ENCODE measurements at regions not wholly inside any gene's neighbourhood (a gene's known extent, or its start where the extent isn't known, plus 50 kb on each side); places are given as distances from the start of the nearest gene placed in this dataset.

DNA sequence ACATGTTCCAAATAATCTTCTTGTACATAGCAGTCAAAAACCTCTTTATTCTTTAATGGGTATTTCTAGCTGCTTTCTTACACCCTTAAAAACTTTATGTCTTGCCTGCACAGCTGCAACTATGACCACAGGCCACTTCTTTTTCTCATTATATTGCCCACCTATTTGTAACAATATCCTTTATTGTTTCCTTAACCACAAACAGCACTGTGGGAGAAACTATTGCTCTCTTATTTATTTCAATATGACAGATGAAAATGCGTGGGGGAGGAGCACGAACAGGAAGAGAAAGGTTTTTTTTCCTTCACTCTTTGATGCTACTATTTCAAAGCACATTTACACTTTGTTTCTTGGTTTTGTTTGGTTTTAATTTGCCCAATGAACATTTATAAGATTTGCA, 253.5 kb downstream of the GJA1 start:
- H4K20me1 ChIP-seq (ENCODE audit: insufficient read depth, low read length): no peaks in the 10 kb centered on the region
- no peak overlapping the region for H3K9ac ChIP-seq (ENCODE audit: insufficient read depth, low read depth, low read length)
- H3K4me3 ChIP-seq (replicated peaks in 1 of 3; ENCODE audit: insufficient read depth in 1 of 3, low read depth in 2 of 3, low read length in 3 of 3): no peak overlapping the region
- CTCF ChIA-PET (ENCODE audit: low intra/inter-chr PET ratio, low total read pairs): no interaction called here
- H3K27ac ChIP-seq (ENCODE audit: extremely low read length, insufficient read depth, low read length): no peak overlapping the region
- intact Hi-C loops (cut with micrococcal nuclease; ENCODE audit: unreplicated experiment) (no loop called here), in situ Hi-C loops (cut with HindIII; ENCODE audit: extremely low pct_ligation_motif_present, low pct_unique_long_range_greater_than_20kb) (no loop called here)
- no peak for FAIRE-seq
- H3K4me2 ChIP-seq (ENCODE audit: low read depth, low read length): no peak overlapping the region
- TF ChIP-seq AKAP8 (CRISPR knock-in tag; IDR thresholded peaks at IDR 0.05): no peak
- TF ChIP-seq, protein P1, sequence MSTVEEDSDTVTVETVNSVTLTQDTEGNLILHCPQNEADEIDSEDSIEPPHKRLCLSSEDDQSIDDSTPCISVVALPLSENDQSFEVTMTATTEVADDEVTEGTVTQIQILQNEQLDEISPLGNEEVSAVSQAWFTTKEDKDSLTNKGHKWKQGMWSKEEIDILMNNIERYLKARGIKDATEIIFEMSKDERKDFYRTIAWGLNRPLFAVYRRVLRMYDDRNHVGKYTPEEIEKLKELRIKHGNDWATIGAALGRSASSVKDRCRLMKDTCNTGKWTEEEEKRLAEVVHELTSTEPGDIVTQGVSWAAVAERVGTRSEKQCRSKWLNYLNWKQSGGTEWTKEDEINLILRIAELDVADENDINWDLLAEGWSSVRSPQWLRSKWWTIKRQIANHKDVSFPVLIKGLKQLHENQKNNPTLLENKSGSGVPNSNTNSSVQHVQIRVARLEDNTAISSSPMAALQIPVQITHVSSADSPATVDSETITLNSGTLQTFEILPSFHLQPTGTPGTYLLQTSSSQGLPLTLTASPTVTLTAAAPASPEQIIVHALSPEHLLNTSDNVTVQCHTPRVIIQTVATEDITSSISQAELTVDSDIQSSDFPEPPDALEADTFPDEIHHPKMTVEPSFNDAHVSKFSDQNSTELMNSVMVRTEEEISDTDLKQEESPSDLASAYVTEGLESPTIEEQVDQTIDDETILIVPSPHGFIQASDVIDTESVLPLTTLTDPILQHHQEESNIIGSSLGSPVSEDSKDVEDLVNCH (CRISPR knock-in tag; IDR thresholded peaks at IDR 0.05): no peak
- TF ChIP-seq NFRKB (IDR thresholded peaks at IDR 0.05): no peak
- no peaks in the 10 kb centered on the region for H3K9me3 ChIP-seq (ENCODE audit: low read length)
- POLR2A ChIA-PET: no interaction called here
- no peak for ATAC-seq
- no TSS peak for BruUV-seq (replicated peaks)
- H3K79me2 ChIP-seq (ENCODE audit: insufficient read depth, low read length): no peaks in the 10 kb centered on the region
- H3K27me3 ChIP-seq (ENCODE audit: control insufficient read depth in 1 of 2, insufficient read depth in 2 of 2, low read length in 2 of 2): no peaks in the 10 kb centered on the region
- H2AFZ ChIP-seq (ENCODE audit: low read length): no peak overlapping the region
- no peak for DNase-seq (ENCODE audit: low spot score)
- 2% methylated on average over 2 of the region's 2 CpGs for WGBS (ENCODE audit: low lambda C conversion rate)
- H3K36me3 ChIP-seq (replicated peaks in 1 of 2; ENCODE audit: control insufficient read depth in 1 of 2, insufficient read depth in 2 of 2, low read length in 2 of 2): no peaks in the 10 kb centered on the region
- no peaks in the 10 kb centered on the region for H3K4me1 ChIP-seq (ENCODE audit: insufficient read depth, low read length)

DNA sequence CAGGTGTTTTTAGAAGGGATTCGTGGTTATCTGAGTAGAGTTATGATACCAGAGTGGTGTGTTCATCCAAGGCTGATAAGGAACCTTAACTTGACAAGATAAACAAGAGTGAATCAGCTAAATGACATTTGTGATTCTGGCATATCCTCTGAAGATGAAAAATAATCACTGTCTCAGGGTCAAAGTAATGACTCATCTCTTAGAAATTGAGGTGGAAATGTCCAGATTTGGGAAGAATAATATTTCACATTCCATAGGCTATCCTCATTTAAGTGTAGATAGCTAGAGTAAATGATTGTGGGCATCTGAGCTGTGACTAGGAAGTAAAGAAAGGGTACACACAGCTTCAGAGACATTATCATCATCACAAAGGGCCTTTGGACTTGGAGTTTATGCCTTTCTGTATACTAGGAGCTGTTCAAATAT, 255.7 kb downstream of the GJA1 start:
- no peaks in the 10 kb centered on the region for H4K20me1 ChIP-seq (ENCODE audit: insufficient read depth, low read length)
- no peak for ATAC-seq
- no peaks in the 10 kb centered on the region for H3K9me3 ChIP-seq (ENCODE audit: low read length)
- H3K27ac ChIP-seq (ENCODE audit: extremely low read length, insufficient read depth, low read length): no peak overlapping the region
- H3K4me3 ChIP-seq (replicated peaks in 1 of 3; ENCODE audit: insufficient read depth in 1 of 3, low read depth in 2 of 3, low read length in 3 of 3): no peak overlapping the region
- intact Hi-C loops (cut with micrococcal nuclease; ENCODE audit: unreplicated experiment) (no loop called here), in situ Hi-C loops (cut with HindIII; ENCODE audit: extremely low pct_ligation_motif_present, low pct_unique_long_range_greater_than_20kb) (no loop called here)
- no peak overlapping the region for H3K4me2 ChIP-seq (ENCODE audit: low read depth, low read length)
- FAIRE-seq: no peak
- no peak overlapping the region for H3K9ac ChIP-seq (ENCODE audit: insufficient read depth, low read depth, low read length)
- WGBS (ENCODE audit: low lambda C conversion rate): 0% methylated on average over 1 of the region's 1 CpG
- H3K79me2 ChIP-seq (ENCODE audit: insufficient read depth, low read length): no peaks in the 10 kb centered on the region
- ChIA-PET POLR2A (no interaction called here), CTCF (ENCODE audit: low intra/inter-chr PET ratio, low total read pairs) (no interaction called here)
- no peak for DNase-seq (ENCODE audit: low spot score)
- no peaks in the 10 kb centered on the region for H3K36me3 ChIP-seq (replicated peaks in 1 of 2; ENCODE audit: control insufficient read depth in 1 of 2, insufficient read depth in 2 of 2, low read length in 2 of 2)
- no peak overlapping the region for H2AFZ ChIP-seq (ENCODE audit: low read length)
- H3K4me1 ChIP-seq (ENCODE audit: insufficient read depth, low read length): no peaks in the 10 kb centered on the region
- H3K27me3 ChIP-seq (ENCODE audit: control insufficient read depth in 1 of 2, insufficient read depth in 2 of 2, low read length in 2 of 2): no peaks in the 10 kb centered on the region
- BruUV-seq (replicated peaks): no TSS peak
- TF ChIP-seq LBX2 (CRISPR knock-in tag; IDR thresholded peaks at IDR 0.05; ENCODE audit: borderline replicate concordance) (no peak), ZNF839 (CRISPR knock-in tag; IDR thresholded peaks at IDR 0.05; ENCODE audit: borderline replicate concordance) (no peak), FUBP1 (CRISPR knock-in tag; IDR thresholded peaks at IDR 0.05; ENCODE audit: borderline replicate concordance) (no peak), NCOA5 (CRISPR knock-in tag; IDR thresholded peaks at IDR 0.05) (no peak), SIN3B (IDR thresholded peaks at IDR 0.05; ENCODE audit: low read length) (no peak), HDAC1 (CRISPR knock-in tag; IDR thresholded peaks at IDR 0.05) (no peak), NR2F1 (CRISPR knock-in tag; IDR thresholded peaks at IDR 0.05) (no peak), ZNF512B (CRISPR knock-in tag; IDR thresholded peaks at IDR 0.05; ENCODE audit: borderline replicate concordance) (no peak), ADNP (CRISPR knock-in tag; IDR thresholded peaks at IDR 0.05) (no peak)
